Parathyroid adenoma (tissue), 2 donors: ENCODE measurements at regions not wholly inside any gene's neighbourhood (a gene's known extent, or its start where the extent isn't known, plus 50 kb on each side); places are given as distances from the start of the nearest gene placed in this dataset.

ENCODE experiments used
- H2AFZ ChIP-seq: fragments of 300-600 bp; sonication (generic); one replicate; pipeline ENCODE4 v1.7.0; 2017; ENCODE audit warnings: antibody characterized with exemption, mild to moderate bottlenecking
- H3K27ac ChIP-seq: fragments of 300-600 bp; sonication (generic); one replicate; pipeline ENCODE4 v1.7.0; 2017
- H3K27me3 ChIP-seq: fragments of 300-600 bp; sonication (generic); one replicate; pipeline ENCODE4 v1.7.0; 2017; ENCODE audit warnings: low read length; ENCODE audit not compliant: control insufficient read depth, insufficient read depth
- H3K36me3 ChIP-seq: fragments of 300-600 bp; sonication (generic); one replicate; pipeline ENCODE4 v1.7.0; 2017; ENCODE audit warnings: low read length; ENCODE audit not compliant: control insufficient read depth, insufficient read depth
- H3K4me1 ChIP-seq: fragments of 300-600 bp; sonication (generic); one replicate; pipeline ENCODE4 v1.7.0; 2017; ENCODE audit warnings: control low read depth
- H3K4me2 ChIP-seq: fragments of 300-600 bp; sonication (generic); one replicate; pipeline ENCODE4 v1.7.0; 2017; ENCODE audit warnings: low read length
- H3K4me3 ChIP-seq: fragments of 300-600 bp; sonication (generic); one replicate; pipeline ENCODE4 v1.7.0; 2017; ENCODE audit warnings: low read depth, low read length
- H3K79me2 ChIP-seq: fragments of 300-600 bp; sonication (generic); one replicate; pipeline ENCODE4 v1.7.0; 2017; ENCODE audit warnings: control low read depth
- H3K9ac ChIP-seq: fragments of 300-600 bp; sonication (generic); one replicate; pipeline ENCODE4 v1.7.0; 2017; ENCODE audit warnings: mild to moderate bottlenecking
- H3K9me3 ChIP-seq: fragments of 300-600 bp; sonication (generic); one replicate; pipeline ENCODE4 v1.7.0; 2017; ENCODE audit warnings: low read length; ENCODE audit not compliant: control insufficient read depth
- CTCF ChIP-seq: fragments of 300-600 bp; sonication (generic); IDR thresholded peaks from one replicate; pipeline ENCODE4 v1.7.0; 2017; ENCODE audit warnings: antibody characterized with exemption, mild to moderate bottlenecking
- donor health status: primary hyperparathyroidism.

DNA sequence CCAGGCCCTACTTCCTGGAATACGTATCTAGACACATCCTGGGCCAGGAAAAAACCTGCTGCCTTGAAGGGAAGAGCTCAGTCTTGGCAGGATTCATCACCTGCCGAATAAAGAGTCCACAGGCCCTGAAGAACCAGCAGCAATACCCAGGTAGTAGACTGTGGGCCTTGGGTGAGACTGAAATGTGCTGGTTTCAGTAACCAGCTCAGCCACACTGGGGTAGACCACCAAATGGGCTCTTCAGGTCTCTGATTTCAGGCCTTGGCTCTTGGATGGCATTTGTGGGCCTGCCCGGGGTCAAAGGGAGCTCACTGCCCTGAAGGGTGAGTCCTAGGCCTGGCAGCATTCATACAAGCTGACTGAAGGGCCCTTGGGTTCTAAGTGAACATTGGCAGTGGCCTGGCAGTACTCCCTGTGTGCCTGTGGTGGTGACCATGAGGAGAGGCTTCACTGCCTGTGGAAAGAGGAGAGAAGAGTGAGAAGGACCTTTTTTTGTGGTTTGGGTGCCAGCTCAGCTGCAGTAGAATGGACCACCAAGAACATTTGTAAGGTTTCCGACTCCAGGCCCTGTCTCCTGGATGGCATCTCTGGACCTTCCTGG, 175.1 kb downstream of the ANKRD30B start:
- Histone ChIP-seq H3K4me2 (no peak overlapping the region), H2AFZ (no peak overlapping the region), H3K27me3 (no peaks in the 10 kb centered on the region)

GRCh38 chr18:14924226-14924625, 176.3 kb downstream of the ANKRD30B start:
- H3K27me3 ChIP-seq, result no peaks in the 10 kb centered on the region
- no peaks in the 10 kb centered on the region for H3K9me3 ChIP-seq
- H3K4me2 ChIP-seq, result no peak overlapping the region
- no peaks in the 10 kb centered on the region for H3K36me3 ChIP-seq
- no peak overlapping the region for H3K9ac ChIP-seq
- no peaks in the 10 kb centered on the region for H3K79me2 ChIP-seq
- no peaks in the 10 kb centered on the region for H3K4me1 ChIP-seq
- H2AFZ ChIP-seq, result no peak overlapping the region
- no peak overlapping the region for H3K4me3 ChIP-seq
- no peak overlapping the region for H3K27ac ChIP-seq
- no peak for TF ChIP-seq CTCF

More for the DNA sequence above, 175.1 kb downstream of the ANKRD30B start:
- Histone ChIP-seq H3K4me1 (no peaks in the 10 kb centered on the region), H3K9me3 (no peaks in the 10 kb centered on the region), H3K79me2 (no peaks in the 10 kb centered on the region), H3K9ac (no peak overlapping the region), H3K36me3 (no peaks in the 10 kb centered on the region), H3K4me3 (no peak overlapping the region), H3K27ac (no peak overlapping the region)
- TF ChIP-seq CTCF, result no peak

DNA sequence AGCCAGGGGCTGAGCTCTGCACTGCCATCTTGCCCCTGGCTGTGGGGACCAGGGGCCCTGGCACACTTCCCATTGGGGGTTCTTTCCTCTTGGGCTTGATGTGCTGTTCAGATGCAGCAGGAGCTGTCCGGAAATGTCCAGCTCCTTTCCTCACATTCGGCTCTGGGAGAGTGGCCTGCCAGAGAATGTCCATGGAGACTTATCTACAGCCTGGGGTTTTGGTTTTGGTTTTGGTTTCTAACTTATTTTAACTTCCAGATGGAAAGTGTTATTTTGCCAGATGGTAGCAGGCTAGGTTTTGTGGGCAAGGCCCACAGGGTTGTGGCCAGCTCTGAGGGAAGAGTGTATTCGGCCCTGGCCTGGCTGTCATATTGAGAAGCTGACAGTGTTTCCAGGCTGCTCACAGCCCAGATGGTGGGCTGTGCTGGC, 177.3 kb downstream of the ANKRD30B start:
- H3K9ac ChIP-seq, result no peak overlapping the region

GRCh38 chr18:14927701-14928100, 179.7 kb downstream of the ANKRD30B start:
- TF ChIP-seq CTCF, result no peak

More for the DNA sequence above, 177.3 kb downstream of the ANKRD30B start:
- H3K9me3 ChIP-seq, result no peaks in the 10 kb centered on the region
- H3K79me2 ChIP-seq, result no peaks in the 10 kb centered on the region
- H2AFZ ChIP-seq, result no peak overlapping the region
- no peak for TF ChIP-seq CTCF
- no peak overlapping the region for H3K27ac ChIP-seq
- H3K27me3 ChIP-seq, result no peaks in the 10 kb centered on the region
- no peaks in the 10 kb centered on the region for H3K4me1 ChIP-seq
- H3K4me3 ChIP-seq, result no peak overlapping the region
- no peak overlapping the region for H3K4me2 ChIP-seq
- no peaks in the 10 kb centered on the region for H3K36me3 ChIP-seq

GRCh38 chr18:14928396-14928795, 180.4 kb downstream of the ANKRD30B start:
- Histone ChIP-seq H3K27ac (no peak overlapping the region), H3K27me3 (no peaks in the 10 kb centered on the region), H3K4me1 (no peaks in the 10 kb centered on the region), H3K9me3 (no peaks in the 10 kb centered on the region), H3K36me3 (no peaks in the 10 kb centered on the region), H2AFZ (no peak overlapping the region), H3K4me3 (no peak overlapping the region), H3K4me2 (no peak overlapping the region), H3K79me2 (no peaks in the 10 kb centered on the region), H3K9ac (no peak overlapping the region)
- TF ChIP-seq CTCF, result no peak

More at GRCh38 chr18:14927701-14928100, 179.7 kb downstream of the ANKRD30B start:
- Histone ChIP-seq H3K79me2 (no peaks in the 10 kb centered on the region), H3K4me2 (no peak overlapping the region), H3K4me1 (no peaks in the 10 kb centered on the region), H3K27me3 (no peaks in the 10 kb centered on the region), H3K9ac (no peak overlapping the region), H3K9me3 (no peaks in the 10 kb centered on the region), H3K36me3 (no peaks in the 10 kb centered on the region), H3K27ac (no peak overlapping the region), H2AFZ (no peak overlapping the region), H3K4me3 (no peak overlapping the region)
